Ishikawa (cell line): ENCODE measurements at regions not wholly inside any gene's neighbourhood (a gene's known extent, or its start where the extent isn't known, plus 50 kb on each side); places are given as distances from the start of the nearest gene placed in this dataset.

Experiments
- CEBPB ChIP-seq: IDR thresholded peaks from 2 replicates; pipeline ENCODE4 v1.6.1; 2012
- CREB1 ChIP-seq: IDR thresholded peaks from 2 replicates; pipeline ENCODE4 v1.6.1; 2012; ENCODE audit warnings: low read depth
- EGR1 ChIP-seq: IDR thresholded peaks from 2 replicates; pipeline ENCODE4 v1.6.1; 2012
- EP300 ChIP-seq: IDR thresholded peaks from 2 replicates; pipeline ENCODE4 v1.6.1; 2012; ENCODE audit warnings: borderline replicate concordance
- FOXM1 ChIP-seq: IDR thresholded peaks from 2 replicates; pipeline ENCODE4 v1.6.1; 2012; ENCODE audit warnings: low read depth, borderline replicate concordance
- NFIC ChIP-seq: IDR thresholded peaks from 2 replicates; pipeline ENCODE4 v1.6.1; 2012
- RAD21 ChIP-seq: IDR thresholded peaks from 2 replicates; pipeline ENCODE4 v1.6.1; 2012; ENCODE audit warnings: low read depth
- TCF12 ChIP-seq: IDR thresholded peaks from 2 replicates; pipeline ENCODE4 v1.6.1; 2012; ENCODE audit warnings: low read depth
- TEAD4 ChIP-seq: IDR thresholded peaks from 2 replicates; pipeline ENCODE4 v1.6.1; 2012
- USF1 ChIP-seq: IDR thresholded peaks from 2 replicates; pipeline ENCODE4 v1.6.1; 2012
- YY1 ChIP-seq: IDR thresholded peaks from 2 replicates; pipeline ENCODE4 v1.6.1; 2012; ENCODE audit warnings: low read depth
- ZBTB7A ChIP-seq: IDR thresholded peaks from 2 replicates; pipeline ENCODE4 v1.6.1; 2012; ENCODE audit warnings: low read depth
- TF ChIP-seq, protein P1 (sequence below): IDR thresholded peaks from 2 replicates; pipeline ENCODE4 v1.6.1; 2012

- no peak for TF ChIP-seq EP300
Measured at GRCh38 chr4:127579821-127580220, 52.9 kb upstream of the INTU start.

DNA sequence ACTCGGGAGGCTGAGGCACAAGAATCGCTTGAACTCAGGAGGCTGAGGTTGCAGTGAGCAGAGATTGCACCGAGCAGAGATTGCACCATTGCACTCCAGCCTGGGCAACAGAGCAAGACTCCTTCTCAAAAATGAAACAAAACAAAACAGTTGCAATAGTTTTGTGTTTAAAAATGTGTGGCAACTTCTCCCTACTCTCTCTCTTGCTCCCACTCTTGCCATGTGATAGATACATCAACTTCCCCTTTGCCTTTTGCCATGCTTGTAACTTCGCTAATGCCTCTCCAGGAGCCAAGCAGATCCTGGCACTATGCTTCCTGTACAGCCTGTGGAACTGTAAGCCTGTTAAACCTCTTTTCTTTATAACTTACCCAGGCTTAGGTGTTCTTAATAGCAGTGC is 52.5 kb upstream of the INTU start:
- TF ChIP-seq EP300 (no peak), NFIC (no peak), USF1 (no peak), RAD21 (no peak), FOXM1 (no peak), CEBPB (no peak)
- TF ChIP-seq, protein P1, sequence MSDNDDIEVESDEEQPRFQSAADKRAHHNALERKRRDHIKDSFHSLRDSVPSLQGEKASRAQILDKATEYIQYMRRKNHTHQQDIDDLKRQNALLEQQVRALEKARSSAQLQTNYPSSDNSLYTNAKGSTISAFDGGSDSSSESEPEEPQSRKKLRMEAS, result no peak

DNA sequence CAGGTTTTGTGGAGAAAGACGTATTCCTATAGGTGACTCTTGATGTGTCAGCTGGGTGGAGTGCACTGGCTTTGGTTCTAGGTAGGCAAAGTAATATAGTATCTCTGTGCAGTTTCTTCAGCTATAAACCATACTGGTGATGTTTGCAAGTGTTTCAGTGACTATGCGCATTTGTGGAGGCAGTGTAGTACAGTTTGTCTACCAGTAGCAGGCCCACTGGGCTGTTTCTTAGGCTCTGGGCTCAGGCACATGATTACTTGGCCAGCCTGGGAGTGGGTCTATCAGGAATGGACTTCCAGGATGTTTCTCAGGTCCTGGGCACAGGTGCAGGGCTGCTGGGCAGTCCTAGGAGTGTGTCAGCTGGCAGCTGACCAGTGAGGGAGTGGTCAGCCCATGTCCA is 51.9 kb upstream of the INTU start:
- TF ChIP-seq YY1 (no peak), NFIC (no peak), ZBTB7A (no peak), CEBPB (no peak), USF1 (no peak), TCF12 (no peak), EGR1 (no peak), RAD21 (no peak), CREB1 (no peak), TEAD4 (no peak)
- TF ChIP-seq, protein P1, result no peak
